ENCODE measurements at regions not wholly inside any gene's neighbourhood (a gene's known extent, or its start where the extent isn't known, plus 50 kb on each side); places are given as distances from the start of the nearest gene placed in this dataset.

DNA sequence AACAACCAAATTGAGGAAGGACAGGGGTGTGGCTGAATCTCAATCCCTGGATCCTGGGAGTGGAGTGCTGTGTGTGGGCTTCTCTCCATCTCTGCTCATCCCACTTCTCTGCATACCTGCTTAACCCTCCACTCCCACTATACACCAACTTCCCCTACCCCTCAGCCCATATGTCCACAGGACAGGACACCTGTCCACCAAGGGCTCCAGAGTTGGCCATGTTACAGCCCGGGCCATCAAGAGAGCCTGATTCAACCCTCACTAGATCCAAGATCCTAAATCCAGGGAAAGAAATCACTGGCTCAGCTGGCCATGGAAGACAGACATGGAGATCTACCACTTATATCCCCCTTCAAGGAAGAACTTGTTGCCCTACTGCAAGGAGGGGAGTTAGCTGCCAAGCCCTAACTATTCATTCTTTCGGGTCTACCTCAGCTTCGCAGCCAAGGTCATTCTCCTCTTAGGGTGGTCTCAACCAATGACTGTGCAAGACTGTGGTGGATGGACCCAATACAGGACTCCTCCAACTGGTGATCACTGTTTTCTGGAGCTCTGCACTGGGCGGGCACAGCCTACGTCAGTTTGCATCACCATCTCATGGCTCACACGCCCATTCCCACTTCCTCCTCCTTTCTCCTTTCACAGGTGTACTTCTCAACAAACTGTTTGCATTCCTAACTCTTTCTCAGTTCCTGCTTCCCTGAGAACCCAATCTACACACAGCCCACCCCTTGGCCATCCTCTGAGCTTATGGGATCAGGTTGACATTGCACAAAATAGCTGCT is 53.7 kb upstream of the ZBTB43 start:
- Histone ChIP-seq H3K4me2 (ENCODE audit: control insufficient read depth, insufficient read depth) (no peak overlapping the region), H3K36me3 (ENCODE audit: control insufficient read depth in 2 of 2, insufficient read depth in 2 of 2, low read length in 1 of 2) (no peaks in the 10 kb centered on the region), H2AFZ (ENCODE audit: control insufficient read depth, low read depth, low read length) (no peak overlapping the region), H3K4me3 (no peak overlapping the region), H3K9me3 (replicated peaks; ENCODE audit: control insufficient read depth, insufficient read depth, low read length) (no peaks in the 10 kb centered on the region), H3K9ac (ENCODE audit: control insufficient read depth, insufficient read depth, low read length) (no peak overlapping the region), H3K79me2 (ENCODE audit: control insufficient read depth, insufficient read depth, low read length) (no peaks in the 10 kb centered on the region), H3K27ac (ENCODE audit: control insufficient read depth, insufficient read depth) (no peak overlapping the region), H3K4me1 (ENCODE audit: control insufficient read depth, insufficient read depth, low read length) (no peaks in the 10 kb centered on the region), H3K27me3 (replicated peaks in 1 of 2; ENCODE audit: control insufficient read depth in 2 of 2, insufficient read depth in 2 of 2, low read length in 1 of 2) (no peaks in the 10 kb centered on the region; a peak in 1 of 4 replicates), H4K20me1 (ENCODE audit: control insufficient read depth, insufficient read depth) (no peaks in the 10 kb centered on the region)
- ATAC-seq (no peak), DNase-seq (ENCODE audit: low read depth, low spot score) (no peak), FAIRE-seq (no peak)
- no TSS peak for BruUV-seq (replicated peaks)
- intact Hi-C loops (cut with micrococcal nuclease; ENCODE audit: unreplicated experiment) (no loop called here), in situ Hi-C loops (cut with MboI) (no loop called here)
- no peak for TF ChIP-seq JUNB (IDR thresholded peaks at IDR 0.05)
- TF ChIP-seq KLF5 (IDR thresholded peaks at IDR 0.05; ENCODE audit: partially characterized antibody), result no peak
- TF ChIP-seq MLLT1 (IDR thresholded peaks at IDR 0.05), result no peak
- no peak for TF ChIP-seq NFIC (IDR thresholded peaks at IDR 0.05; ENCODE audit: low read depth, low read length)
- TF ChIP-seq, protein P1, sequence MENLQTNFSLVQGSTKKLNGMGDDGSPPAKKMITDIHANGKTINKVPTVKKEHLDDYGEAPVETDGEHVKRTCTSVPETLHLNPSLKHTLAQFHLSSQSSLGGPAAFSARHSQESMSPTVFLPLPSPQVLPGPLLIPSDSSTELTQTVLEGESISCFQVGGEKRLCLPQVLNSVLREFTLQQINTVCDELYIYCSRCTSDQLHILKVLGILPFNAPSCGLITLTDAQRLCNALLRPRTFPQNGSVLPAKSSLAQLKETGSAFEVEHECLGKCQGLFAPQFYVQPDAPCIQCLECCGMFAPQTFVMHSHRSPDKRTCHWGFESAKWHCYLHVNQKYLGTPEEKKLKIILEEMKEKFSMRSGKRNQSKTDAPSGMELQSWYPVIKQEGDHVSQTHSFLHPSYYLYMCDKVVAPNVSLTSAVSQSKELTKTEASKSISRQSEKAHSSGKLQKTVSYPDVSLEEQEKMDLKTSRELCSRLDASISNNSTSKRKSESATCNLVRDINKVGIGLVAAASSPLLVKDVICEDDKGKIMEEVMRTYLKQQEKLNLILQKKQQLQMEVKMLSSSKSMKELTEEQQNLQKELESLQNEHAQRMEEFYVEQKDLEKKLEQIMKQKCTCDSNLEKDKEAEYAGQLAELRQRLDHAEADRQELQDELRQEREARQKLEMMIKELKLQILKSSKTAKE (IDR thresholded peaks at IDR 0.05; ENCODE audit: low read depth, poor library complexity, severe bottlenecking), result no peak
- TF ChIP-seq BACH1 (IDR thresholded peaks at IDR 0.05; ENCODE audit: borderline replicate concordance), result no peak
- TF ChIP-seq ASH2L (IDR thresholded peaks at IDR 0.05; ENCODE audit: borderline replicate concordance, low read depth), result no peak
- no peak for TF ChIP-seq NR2F1 (conservative IDR thresholded peaks at IDR 0.05)
- no peak for TF ChIP-seq ATF3 (IDR thresholded peaks at IDR 0.05; ENCODE audit: borderline replicate concordance, extremely low read depth, low read depth, low read length)
- TF ChIP-seq WRNIP1 (IDR thresholded peaks at IDR 0.05; ENCODE audit: borderline replicate concordance, low read depth, low read length), result no peak
- TF ChIP-seq ZNF217 (IDR thresholded peaks at IDR 0.05), result no peak
- WGBS (ENCODE audit: insufficient coverage, insufficient replicate concordance, low lambda C conversion rate, missing lambda C conversion rate), result 69% methylated on average over 6 of the region's 6 CpGs
- RAD21 ChIA-PET (ENCODE audit: unreplicated experiment), result no interaction called here
- CTCF ChIA-PET, result interaction anchor here (1.1 to 1.5 kb wide), 3 partner anchors 10 to 45 kb away, joined by 3 to 5 read pairs (median 5); no protein-coding TSS in a partner anchor
- SMC1A ChIA-PET (ENCODE audit: uncharacterized antibody, unreplicated experiment), result no interaction called here
- POLR2A ChIA-PET, result no interaction called here

All from GM12878 (cell line).